PC-3 (cell line): ENCODE measurements at regions not wholly inside any gene's neighbourhood (a gene's known extent, or its start where the extent isn't known, plus 50 kb on each side); places are given as distances from the start of the nearest gene placed in this dataset.
A peak's percentile ranks its signal among the peaks of the same experiment; 100 is the strongest.

Source experiments
- ATAC-seq: fragments of 200-7000 bp; cut with Tn5 transposase; 2 replicates; pipeline ENCODE4 v1.9.1; 2020; ENCODE audit warnings: mild to moderate bottlenecking, moderate library complexity
- BruUV-seq: library from RNA; stranded (reverse); fragments of 400-500 nt; replicated peaks from 2 replicates; lab custom pipeline; 2021; lab: Mats Ljungman, UMichigan
- CTCF ChIA-PET: fragments of 300-600 bp; sonication (Branson Sonifier 250); formaldehyde crosslinking; loops from one replicate; lab custom pipeline; 2022; ENCODE audit warnings: antibody characterized with exemption; lab: Charles Lee
- POLR2A ChIA-PET: fragments of 300-600 bp; sonication (Branson Sonifier 250); formaldehyde crosslinking; loops from one replicate; lab custom pipeline; 2022; ENCODE audit warnings: antibody characterized with exemption; ENCODE audit not compliant: unreplicated experiment; lab: Charles Lee
- DNase-seq: peaks from one replicate; pipeline ENCODE4 v3.0.0-alpha.2; 2015
- H2AFZ ChIP-seq: fragments of 300-600 bp; sonication (generic); 2 replicates; pipeline ENCODE4 v1.6.0; 2016; ENCODE audit warnings: antibody characterized with exemption, low read length
- H3F3A ChIP-seq: fragments of 300-600 bp; sonication (generic); one replicate; pipeline ENCODE4 v1.6.0; 2017; ENCODE audit warnings: antibody characterized with exemption, low read length, control low read depth, mild to moderate bottlenecking; ENCODE audit not compliant: unreplicated experiment
- H3K27ac ChIP-seq: fragments of 300-600 bp; sonication (generic); 2 replicates; pipeline ENCODE4 v1.5.1; 2016; ENCODE audit warnings: mild to moderate bottlenecking, low read length
- H3K27me3 ChIP-seq: fragments of 300-600 bp; sonication (generic); 2 replicates; pipeline ENCODE4 v1.6.1; 2016; ENCODE audit warnings: low read length, mixed read lengths
- H3K36me3 ChIP-seq: fragments of 300-600 bp; sonication (generic); 2 replicates; pipeline ENCODE4 v1.6.1; 2016; ENCODE audit warnings: low read depth, mixed run types, low read length, mixed read lengths
- H3K4me1 ChIP-seq: fragments of 300-600 bp; sonication (generic); 2 replicates; pipeline ENCODE4 v1.5.1; 2016; ENCODE audit warnings: low read length; ENCODE audit not compliant: insufficient read depth
- H3K4me2 ChIP-seq: fragments of 300-600 bp; sonication (generic); 2 replicates; pipeline ENCODE4 v1.6.0; 2016; ENCODE audit warnings: low read length
- H3K4me3 ChIP-seq: fragments of 300-600 bp; sonication (generic); 2 replicates; pipeline ENCODE4 v1.5.1; 2016; ENCODE audit warnings: mild to moderate bottlenecking, low read length, mixed read lengths
- H3K79me2 ChIP-seq: fragments of 300-600 bp; sonication (generic); 2 replicates; pipeline ENCODE4 v1.6.1; 2017; ENCODE audit warnings: low read length, mixed read lengths
- H3K9ac ChIP-seq: fragments of 300-600 bp; sonication (generic); 2 replicates; pipeline ENCODE4 v1.6.0; 2016; ENCODE audit warnings: mild to moderate bottlenecking, low read length
- H3K9me2 ChIP-seq: fragments of 300-600 bp; sonication (generic); replicated peaks from 2 replicates; pipeline ENCODE4 v1.6.1; 2016; ENCODE audit warnings: mixed run types, low read length, mixed read lengths
- H3K9me3 ChIP-seq: fragments of 300-600 bp; sonication (generic); 2 replicates; pipeline ENCODE4 v1.6.1; 2016; ENCODE audit warnings: low read length, mixed read lengths
- H4K20me1 ChIP-seq: fragments of 300-600 bp; sonication (generic); 2 replicates; pipeline ENCODE4 v1.6.1; 2016; ENCODE audit warnings: low read length, mixed read lengths
- CTCF ChIP-seq: fragments of 300-600 bp; sonication (generic); conservative IDR thresholded peaks from 2 replicates; pipeline ENCODE4 v1.5.1; 2017; ENCODE audit warnings: antibody characterized with exemption, low read depth, mild to moderate bottlenecking, low read length
- EZH2 ChIP-seq: fragments of 300-600 bp; sonication (generic); IDR thresholded peaks from one replicate; pipeline ENCODE4 v1.6.1; 2017; ENCODE audit warnings: antibody characterized with exemption, mild to moderate bottlenecking, low read length; ENCODE audit not compliant: unreplicated experiment
- EZH2phosphoT487 ChIP-seq: fragments of 300-600 bp; sonication (generic); IDR thresholded peaks from 2 replicates; pipeline ENCODE4 v1.6.1; 2018; ENCODE audit warnings: mild to moderate bottlenecking, antibody characterized with exemption, low read length, borderline replicate concordance
- intact Hi-C: fragments of 100-400 bp; cut with micrococcal nuclease; formaldehyde crosslinking; loops from 2 replicates; pipeline ENCODE4 v1.9.0; 2023

- Histone ChIP-seq H3K4me1 (no peaks in the 10 kb centered on the region), H3K9me3 (no peaks in the 10 kb centered on the region), H3K4me3 (no peak overlapping the region), H3K4me2 (no peak overlapping the region), H3K9me2 (no peaks in the 10 kb centered on the region), H3K9ac (no peak overlapping the region), H4K20me1 (no peaks in the 10 kb centered on the region), H3K27ac (no peak overlapping the region), H2AFZ (no peak overlapping the region), H3K36me3 (no peaks in the 10 kb centered on the region), H3K79me2 (no peaks in the 10 kb centered on the region), H3F3A (no peaks in the 10 kb centered on the region), H3K27me3 (no peaks in the 10 kb centered on the region)
- ChIA-PET POLR2A (no interaction called here), CTCF (no interaction called here)
- DNase-seq (no peak), ATAC-seq (no peak)
- BruUV-seq = no TSS peak
- TF ChIP-seq CTCF = no peak
- no peak for TF ChIP-seq EZH2phosphoT487
- TF ChIP-seq EZH2 = no peak
- intact Hi-C loops = no loop called here
Measured at GRCh38 chr7:13457790-13458189, 531.7 kb downstream of the ETV1 start.

GRCh38 chr7:13466874-13467547 lies 522.5 kb downstream of the ETV1 start:
- no peak for TF ChIP-seq EZH2phosphoT487
- no peak for TF ChIP-seq CTCF
- CTCF ChIA-PET = no interaction called here
- no peaks in the 10 kb centered on the region for H4K20me1 ChIP-seq
- H3K9me3 ChIP-seq = no peaks in the 10 kb centered on the region
- no peak for ATAC-seq
- H3K4me2 ChIP-seq = no peak overlapping the region
- no peaks in the 10 kb centered on the region for H3K79me2 ChIP-seq
- intact Hi-C loops = no loop called here
- H2AFZ ChIP-seq = no peak overlapping the region
- H3K9me2 ChIP-seq = no peaks in the 10 kb centered on the region
- H3K9ac ChIP-seq = no peak overlapping the region
- H3K27ac ChIP-seq = no peak overlapping the region
- H3K4me3 ChIP-seq = no peak overlapping the region
- no peaks in the 10 kb centered on the region for H3F3A ChIP-seq
- POLR2A ChIA-PET = no interaction called here
- no TSS peak for BruUV-seq
- DNase-seq = no peak
- no peaks in the 10 kb centered on the region for H3K36me3 ChIP-seq
- no peaks in the 10 kb centered on the region for H3K27me3 ChIP-seq
- no peaks in the 10 kb centered on the region for H3K4me1 ChIP-seq

GRCh38 chr7:13476881-13477444 lies 512.5 kb downstream of the ETV1 start:
- intact Hi-C loops = no loop called here
- H3K4me2 ChIP-seq = no peak overlapping the region
- peak; percentile 22 for DNase-seq
- no peaks in the 10 kb centered on the region for H3K9me2 ChIP-seq
- ATAC-seq = peak; percentile 46; the same call in 1 of the 2 replicates
- no peaks in the 10 kb centered on the region for H3K79me2 ChIP-seq
- no peaks in the 10 kb centered on the region for H4K20me1 ChIP-seq
- ChIA-PET POLR2A (interaction anchor here (0.5 to 0.6 kb wide), 2 partner anchors 23 to 84 kb away, joined by 3 read pairs; no protein-coding TSS in a partner anchor), CTCF (no interaction called here)
- H3K9ac ChIP-seq = no peak overlapping the region
- H2AFZ ChIP-seq = no peak overlapping the region
- H3K4me3 ChIP-seq = no peak overlapping the region
- no peak overlapping the region for H3K27ac ChIP-seq
- no TSS peak for BruUV-seq
- no peak for TF ChIP-seq EZH2
- TF ChIP-seq EZH2phosphoT487 = no peak
- TF ChIP-seq CTCF = peak; percentile 48; the same call in 1 of the 2 replicates
- H3K4me1 ChIP-seq = no peaks in the 10 kb centered on the region
- no peaks in the 10 kb centered on the region for H3K36me3 ChIP-seq
- no peaks in the 10 kb centered on the region for H3K27me3 ChIP-seq
- H3K9me3 ChIP-seq = no peaks in the 10 kb centered on the region
- no peaks in the 10 kb centered on the region for H3F3A ChIP-seq
